Mucosa of stomach (tissue), 1 donor: ENCODE measurements at regions not wholly inside any gene's neighbourhood (a gene's known extent, or its start where the extent isn't known, plus 50 kb on each side); places are given as distances from the start of the nearest gene placed in this dataset.

Source experiments
- H3K27me3 ChIP-seq: one replicate; pipeline ENCODE4 v1.7.0; 2013; ENCODE audit warnings: mild to moderate bottlenecking, low read length; ENCODE audit not compliant: control insufficient read depth, insufficient read depth
- H3K36me3 ChIP-seq: one replicate; pipeline ENCODE4 v1.7.0; 2013; ENCODE audit warnings: low read length; ENCODE audit not compliant: control insufficient read depth, insufficient read depth
- H3K4me1 ChIP-seq: one replicate; pipeline ENCODE4 v1.7.0; 2013; ENCODE audit warnings: mild to moderate bottlenecking, low read length; ENCODE audit not compliant: control insufficient read depth, insufficient read depth
- H3K4me3 ChIP-seq: one replicate; pipeline ENCODE4 v1.7.0; 2013; ENCODE audit warnings: low read length
- H3K9ac ChIP-seq: one replicate; pipeline ENCODE4 v1.7.0; 2013; ENCODE audit warnings: mild to moderate bottlenecking, low read length, moderate library complexity
- H3K9me3 ChIP-seq: one replicate; pipeline ENCODE4 v1.7.0; 2013; ENCODE audit warnings: mild to moderate bottlenecking, low read length, moderate library complexity; ENCODE audit not compliant: control insufficient read depth
- donor health status: Pancreatic carcinoma.

DNA sequence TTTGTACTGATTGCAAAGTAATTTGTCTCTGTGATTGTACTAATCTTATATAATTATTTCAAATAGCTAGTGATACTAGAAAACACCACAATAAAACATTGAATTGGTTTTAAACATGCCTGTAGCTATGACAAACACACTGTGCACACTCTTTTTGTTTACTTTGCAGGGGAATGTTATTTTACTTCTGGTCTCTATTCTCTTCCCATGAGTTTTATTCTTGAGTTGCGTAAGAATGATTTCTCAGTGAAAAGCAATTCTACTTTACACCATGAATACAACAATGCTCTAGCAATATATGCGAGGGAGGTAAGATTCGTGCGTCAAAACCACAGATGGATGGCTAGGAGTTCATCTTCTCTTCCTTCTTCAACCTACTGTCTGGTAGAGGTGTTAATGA, 68.4 kb upstream of the PHACTR1 start:
- Histone ChIP-seq H3K9me3 (no peaks in the 10 kb centered on the region), H3K36me3 (no peaks in the 10 kb centered on the region), H3K4me3 (no peak overlapping the region), H3K4me1 (no peaks in the 10 kb centered on the region), H3K27me3 (no peaks in the 10 kb centered on the region), H3K9ac (no peak overlapping the region)

DNA sequence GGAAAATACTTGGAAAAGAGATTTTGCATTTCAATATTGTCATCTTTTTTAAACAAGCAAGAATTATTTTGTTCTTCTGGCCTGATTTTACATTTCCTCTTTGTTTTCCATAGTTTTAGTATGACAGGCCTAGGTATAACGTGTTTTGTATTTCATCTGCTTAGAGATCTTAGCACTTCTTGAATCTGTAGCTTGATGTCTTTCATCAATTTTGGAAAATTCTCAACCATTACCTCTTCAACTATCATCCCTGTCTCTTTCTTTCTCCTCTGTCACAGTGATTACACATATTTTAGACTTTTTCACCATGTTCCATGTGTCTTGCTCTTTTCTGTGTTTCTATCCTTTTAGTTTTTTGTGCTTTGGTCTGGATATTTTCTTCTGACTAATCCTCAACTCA, 67.2 kb upstream of the PHACTR1 start:
- Histone ChIP-seq H3K36me3 (no peaks in the 10 kb centered on the region), H3K4me3 (no peak overlapping the region), H3K27me3 (no peaks in the 10 kb centered on the region), H3K9me3 (no peaks in the 10 kb centered on the region), H3K9ac (no peak overlapping the region), H3K4me1 (no peaks in the 10 kb centered on the region)

DNA sequence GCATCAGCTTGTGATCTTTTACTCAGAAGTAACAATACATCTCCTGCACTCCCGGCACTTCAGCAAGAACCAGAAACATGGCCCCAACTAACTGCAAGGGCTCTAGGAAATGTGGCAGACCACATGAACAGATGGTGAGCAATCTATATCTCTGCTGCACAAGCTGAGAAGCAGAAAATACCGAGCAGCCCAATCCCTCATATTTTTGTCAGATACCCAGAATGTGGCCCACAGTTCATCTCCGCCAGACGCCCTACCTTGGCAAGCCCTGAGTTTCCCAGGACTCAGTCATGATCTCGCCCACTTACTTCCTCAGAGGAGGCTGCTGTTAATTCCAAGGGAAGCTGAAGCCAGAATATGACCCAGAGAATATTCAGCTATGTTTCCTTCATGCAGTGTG, 63.1 kb upstream of the PHACTR1 start:
- Histone ChIP-seq H3K9me3 (no peaks in the 10 kb centered on the region), H3K27me3 (no peaks in the 10 kb centered on the region), H3K9ac (no peak overlapping the region), H3K4me1 (no peaks in the 10 kb centered on the region), H3K4me3 (no peak overlapping the region), H3K36me3 (no peaks in the 10 kb centered on the region)

DNA sequence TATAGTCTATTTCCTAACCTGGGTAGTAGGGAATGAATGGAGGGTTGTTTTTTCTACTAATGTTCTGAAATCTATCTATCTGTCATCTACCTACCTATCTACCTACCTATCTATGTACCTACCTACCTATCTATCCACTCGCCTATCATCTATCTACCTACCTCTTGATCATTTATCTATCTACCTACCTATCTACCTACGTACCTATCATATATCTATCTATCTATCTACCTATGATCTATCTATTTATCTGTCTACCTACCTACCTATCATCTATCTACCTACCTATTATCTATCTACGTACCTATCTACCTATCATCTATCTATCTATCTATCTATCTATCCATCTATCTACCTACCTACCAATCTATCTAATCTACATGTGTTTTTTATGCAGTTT, 62.5 kb upstream of the PHACTR1 start:
- Histone ChIP-seq H3K9ac (no peak overlapping the region), H3K4me1 (no peaks in the 10 kb centered on the region), H3K9me3 (no peaks in the 10 kb centered on the region), H3K4me3 (no peak overlapping the region), H3K27me3 (no peaks in the 10 kb centered on the region), H3K36me3 (no peaks in the 10 kb centered on the region)

DNA sequence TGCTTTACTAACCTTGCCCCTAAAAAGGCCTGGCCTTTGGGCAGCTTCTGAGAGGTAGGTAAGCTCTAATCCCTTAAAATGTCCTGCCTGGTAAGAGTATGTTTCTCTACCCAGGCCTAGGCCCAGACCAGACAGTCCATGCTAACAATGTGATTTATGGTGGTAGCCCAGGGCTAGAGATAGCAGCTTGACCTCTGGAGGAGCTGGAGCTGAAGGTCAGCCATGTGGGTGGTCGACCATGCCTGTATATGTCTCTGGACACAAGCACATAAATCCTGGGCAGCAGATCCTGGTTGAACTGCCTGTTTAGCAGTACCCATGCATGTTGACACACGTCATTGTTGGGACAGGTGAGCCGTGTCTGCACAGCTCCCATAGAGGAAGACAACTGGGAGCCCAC, 62.1 kb upstream of the PHACTR1 start:
- Histone ChIP-seq H3K9me3 (no peaks in the 10 kb centered on the region), H3K4me3 (no peak overlapping the region), H3K9ac (no peak overlapping the region), H3K36me3 (no peaks in the 10 kb centered on the region), H3K27me3 (no peaks in the 10 kb centered on the region), H3K4me1 (no peaks in the 10 kb centered on the region)

DNA sequence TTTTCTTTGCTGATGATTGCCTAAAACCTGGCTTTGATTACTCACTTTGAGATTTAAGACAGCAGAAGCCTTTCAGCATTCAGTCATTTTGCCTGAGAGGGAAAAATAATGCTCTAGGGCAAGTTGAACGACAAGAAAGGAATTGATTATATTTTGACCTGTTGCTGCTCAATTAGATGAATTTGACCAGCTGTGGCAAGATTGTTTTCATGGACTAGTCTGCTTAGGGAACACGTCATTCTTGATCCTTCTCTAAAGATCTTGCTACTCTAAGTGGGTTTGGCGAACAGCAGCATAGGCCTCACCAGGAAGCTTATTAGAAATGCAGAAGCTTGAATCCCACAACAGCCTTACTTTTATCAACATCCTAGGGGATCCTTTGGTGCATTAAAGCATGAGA, 59.7 kb upstream of the PHACTR1 start:
- Histone ChIP-seq H3K36me3 (no peaks in the 10 kb centered on the region), H3K27me3 (no peaks in the 10 kb centered on the region), H3K9me3 (no peaks in the 10 kb centered on the region), H3K4me3 (no peak overlapping the region), H3K9ac (no peak overlapping the region), H3K4me1 (no peaks in the 10 kb centered on the region)

DNA sequence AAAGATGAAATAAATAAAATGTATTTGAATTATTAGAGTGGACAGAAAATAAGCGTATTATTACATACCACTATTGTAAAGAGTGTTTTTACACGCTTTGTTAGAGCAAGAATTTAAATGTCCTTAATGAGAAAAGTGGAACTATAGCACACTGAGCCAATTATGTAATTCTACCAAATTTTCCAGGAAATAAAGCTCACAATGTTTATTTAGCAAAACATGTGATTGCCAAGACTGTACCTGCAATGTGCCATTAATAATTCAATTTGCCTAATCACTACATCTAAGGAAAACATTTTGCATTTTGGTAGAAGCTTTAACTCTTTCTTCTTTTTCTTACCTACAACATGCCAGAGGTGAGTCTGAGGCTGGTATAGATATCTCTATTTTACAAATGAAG, 58.7 kb upstream of the PHACTR1 start:
- Histone ChIP-seq H3K4me1 (no peaks in the 10 kb centered on the region), H3K27me3 (no peaks in the 10 kb centered on the region), H3K9ac (no peak overlapping the region), H3K4me3 (no peak overlapping the region), H3K36me3 (no peaks in the 10 kb centered on the region), H3K9me3 (no peaks in the 10 kb centered on the region)

DNA sequence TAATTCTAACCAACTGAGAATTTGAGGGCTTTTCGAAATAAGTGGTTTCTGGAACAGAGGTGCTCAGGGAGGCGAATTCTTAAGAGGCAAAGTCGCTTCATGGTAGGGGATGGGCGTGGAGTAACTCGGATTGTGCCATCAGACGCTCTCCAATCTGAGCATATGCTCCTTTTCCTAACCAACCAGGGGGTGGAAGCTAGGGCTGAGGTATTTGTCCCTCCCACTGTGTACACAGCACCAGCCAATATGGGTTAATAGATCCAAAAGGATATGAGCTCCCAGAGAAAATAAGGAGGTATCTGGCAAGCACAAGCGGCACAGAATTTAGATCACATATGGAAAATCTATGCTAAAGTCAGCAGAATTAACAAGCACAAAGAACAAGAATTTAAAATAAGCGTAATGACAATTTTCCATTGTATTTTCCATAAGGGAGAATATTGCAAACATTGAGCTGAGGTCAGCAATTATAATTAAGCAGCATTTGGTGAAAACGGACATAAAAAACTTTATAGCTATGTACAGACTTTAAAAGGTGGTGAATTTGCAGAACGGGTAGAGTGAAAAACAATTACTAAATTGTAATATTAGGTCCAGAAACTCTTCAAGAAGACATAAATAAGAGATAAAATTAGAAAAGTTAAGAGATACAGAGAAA, 55.0 kb upstream of the PHACTR1 start:
- Histone ChIP-seq H3K9me3 (no peaks in the 10 kb centered on the region), H3K27me3 (no peaks in the 10 kb centered on the region), H3K9ac (no peak overlapping the region), H3K36me3 (no peaks in the 10 kb centered on the region), H3K4me1 (no peaks in the 10 kb centered on the region), H3K4me3 (no peak overlapping the region)
